ENCODE measurements at regions not wholly inside any gene's neighbourhood (a gene's known extent, or its start where the extent isn't known, plus 50 kb on each side); places are given as distances from the start of the nearest gene placed in this dataset.
"Not testable (repeated sequence)": the region's sequence is repeated elsewhere in the genome, so short reads cannot be mapped to it uniquely, and the experiment has no call there.

DNA sequence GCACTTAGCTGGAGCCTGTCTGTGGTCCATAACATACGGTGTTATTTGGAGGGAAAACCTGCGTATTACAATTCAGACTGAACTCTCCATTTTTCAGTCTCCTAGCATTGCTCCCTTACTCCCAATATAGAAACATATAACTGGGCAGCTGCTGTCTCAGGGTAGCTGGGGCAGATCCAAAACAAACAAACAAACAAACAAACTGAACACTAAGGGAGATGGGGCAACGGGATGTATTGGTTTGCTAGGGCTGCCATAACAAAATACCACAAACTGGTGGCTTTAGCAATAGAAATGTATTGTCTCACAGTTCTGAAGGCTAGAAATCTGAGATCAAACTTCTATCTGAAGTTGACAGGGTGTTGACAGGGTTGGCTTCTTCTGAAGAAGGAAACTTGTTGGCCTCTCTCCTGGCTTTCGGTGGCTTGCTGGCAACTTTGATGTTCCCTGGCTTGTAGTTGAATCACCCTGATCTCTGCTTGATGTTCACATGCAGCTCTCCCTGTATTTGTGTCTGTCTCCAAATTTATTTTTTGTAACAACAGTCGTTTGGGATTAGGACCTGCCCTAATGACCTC is 329.3 kb upstream of the ZNF804A start:
- no peak for DNase-seq

GRCh38 chr2:184270660-184271059 is 327.7 kb upstream of the ZNF804A start:
- no peak for DNase-seq

- DNase-seq: no peak
These were observed 326.3 kb upstream of the ZNF804A start for GRCh38 chr2:184272056-184272455.

DNA sequence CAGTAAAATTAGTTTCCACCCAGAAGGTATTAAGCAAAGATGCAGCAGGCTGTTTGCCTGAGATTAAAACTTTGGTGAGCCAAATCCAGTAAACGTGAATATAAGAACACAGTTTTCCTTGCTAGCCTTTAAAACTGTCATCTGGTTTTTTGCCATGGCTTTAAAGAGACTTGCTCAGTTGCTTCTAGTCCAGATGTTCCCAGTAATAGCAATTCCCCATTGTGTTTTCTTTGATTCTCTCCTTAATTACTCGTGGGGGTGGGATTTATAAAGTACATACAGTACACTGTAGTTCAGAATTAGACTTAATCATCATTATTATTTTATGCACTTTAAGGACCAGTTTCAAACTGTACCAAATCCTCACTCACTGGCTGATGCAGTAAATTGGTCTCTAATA is 303.5 kb upstream of the ZNF804A start:
- no peak for DNase-seq

GRCh38 chr2:184297085-184297484 is 301.2 kb upstream of the ZNF804A start:
- no peak for DNase-seq

DNA sequence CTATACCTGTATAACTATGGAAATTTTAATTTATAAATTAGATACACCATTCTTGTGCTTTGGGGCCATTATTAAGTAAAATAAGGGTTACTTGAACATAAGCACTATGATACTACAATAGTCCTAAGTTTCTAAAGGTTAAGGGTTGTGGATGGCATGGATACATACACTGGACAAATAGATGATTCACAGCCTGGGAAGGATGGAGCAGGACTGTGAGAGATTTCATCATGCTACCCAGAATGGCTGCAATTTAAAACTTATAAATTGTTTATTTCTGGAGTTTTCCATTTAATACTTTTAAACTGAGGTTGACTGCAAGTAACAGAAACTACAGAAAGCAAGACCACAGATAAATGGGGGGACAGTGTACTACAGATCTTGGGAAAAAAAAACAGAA is 295.8 kb upstream of the ZNF804A start:
- no peak for DNase-seq

DNA sequence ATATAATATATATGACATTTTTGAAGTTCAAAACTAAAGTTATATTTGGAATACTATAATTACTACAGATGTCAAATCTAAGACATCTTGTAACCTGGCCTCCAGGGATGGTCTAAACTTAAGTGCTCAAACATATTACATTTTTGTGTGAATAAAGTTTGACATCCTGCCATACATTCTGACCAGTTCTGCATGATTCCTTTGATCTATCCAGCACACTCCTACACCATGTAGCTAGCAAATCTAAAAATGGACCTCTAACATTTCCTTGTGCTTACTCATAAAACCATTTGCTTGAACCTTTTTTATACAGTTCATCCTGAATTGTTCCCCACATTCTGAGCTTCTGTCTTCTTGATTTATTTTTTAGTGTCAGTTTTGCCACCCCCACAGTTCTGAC is 294.3 kb upstream of the ZNF804A start:
- no peak for DNase-seq

GRCh38 chr2:184305105-184305504 is 293.2 kb upstream of the ZNF804A start:
- DNase-seq: no peak

GRCh38 chr2:184308706-184309105 is 289.6 kb upstream of the ZNF804A start:
- no peak for DNase-seq

GRCh38 chr2:184312970-184313369 is 285.4 kb upstream of the ZNF804A start:
- DNase-seq: no peak

DNA sequence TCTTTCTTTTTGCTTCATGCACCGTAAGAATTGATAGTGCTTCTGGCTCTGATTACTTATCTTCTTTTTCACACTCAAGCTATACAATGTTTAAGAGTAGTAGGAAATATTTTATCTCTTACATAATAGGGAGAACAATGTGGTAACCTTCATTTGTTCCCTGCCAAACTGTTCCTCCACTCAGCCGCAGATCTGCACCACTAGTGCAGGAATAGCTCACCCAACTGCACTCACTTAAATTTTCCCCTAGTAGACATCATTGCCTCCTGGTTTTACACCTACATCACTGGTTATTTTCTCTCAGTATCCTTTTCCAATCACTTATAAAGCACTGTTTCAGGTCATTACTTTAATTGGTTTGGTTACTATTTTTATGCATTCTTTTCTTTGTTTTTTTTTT is 283.5 kb upstream of the ZNF804A start:
- no peak for DNase-seq

- DNase-seq: no peak
These were observed 281.4 kb upstream of the ZNF804A start for GRCh38 chr2:184316921-184317320.

GRCh38 chr2:184322615-184323014 is 275.7 kb upstream of the ZNF804A start:
- no peak for DNase-seq

DNA sequence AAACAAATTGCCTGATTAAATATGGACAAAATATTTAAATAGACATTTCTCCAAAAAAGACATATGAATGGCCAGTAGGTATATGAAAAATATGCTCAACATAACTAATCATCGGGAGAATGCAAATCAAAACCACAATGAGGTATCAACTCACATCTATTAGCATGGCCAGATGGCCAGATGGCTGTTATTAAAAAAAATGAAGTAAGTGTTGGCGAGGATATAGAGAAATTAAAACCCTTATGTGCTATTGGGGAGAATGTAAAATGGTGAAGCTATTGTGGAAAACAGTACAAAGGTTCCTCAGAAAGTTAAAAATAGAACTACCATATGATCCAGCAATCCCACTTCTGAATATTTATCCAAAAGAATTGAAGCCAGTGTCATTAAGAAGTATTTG is 272.3 kb upstream of the ZNF804A start:
- DNase-seq: no peak

DNA sequence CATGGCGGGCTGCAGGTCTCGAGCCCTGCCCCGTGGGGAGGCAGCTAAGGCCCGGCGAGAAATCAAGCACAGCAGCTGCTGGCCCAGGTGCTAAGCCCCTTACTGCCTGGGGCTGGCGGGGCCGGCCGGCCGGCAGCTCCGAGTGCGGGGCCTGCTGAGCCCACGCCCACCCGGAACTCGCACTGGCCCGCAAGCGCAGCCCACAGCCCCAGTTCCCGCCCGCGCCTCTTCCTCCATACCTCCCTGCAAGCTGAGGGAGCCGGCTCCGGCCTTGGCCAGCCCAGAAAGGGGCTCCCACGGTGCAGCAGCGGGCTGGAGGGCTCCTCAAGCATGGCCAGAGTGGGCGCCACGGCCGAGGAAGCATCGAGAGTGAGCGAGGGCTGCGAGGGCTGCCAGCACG is 270.5 kb upstream of the ZNF804A start:
- not testable (repeated sequence) for DNase-seq

DNA sequence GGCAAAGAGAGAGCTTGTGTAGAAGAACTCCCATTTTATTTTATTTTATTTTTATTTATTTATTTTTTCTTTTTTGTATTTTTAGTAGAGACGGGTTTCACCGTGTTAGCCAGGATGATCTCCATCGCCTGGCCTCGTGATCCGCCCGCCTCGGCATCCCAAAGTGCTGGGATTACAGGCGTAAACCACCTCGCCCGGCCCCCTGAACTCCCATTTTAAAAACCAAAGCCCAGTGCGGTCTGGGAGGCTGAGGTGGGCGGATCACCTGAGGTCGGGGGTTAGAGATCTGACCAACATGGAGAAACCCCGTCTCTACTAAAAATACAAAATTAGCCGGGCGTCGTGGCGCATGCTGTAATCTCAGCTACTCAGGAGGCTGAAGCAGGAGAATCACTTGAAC is 267.8 kb upstream of the ZNF804A start:
- DNase-seq: not testable (repeated sequence)

DNA sequence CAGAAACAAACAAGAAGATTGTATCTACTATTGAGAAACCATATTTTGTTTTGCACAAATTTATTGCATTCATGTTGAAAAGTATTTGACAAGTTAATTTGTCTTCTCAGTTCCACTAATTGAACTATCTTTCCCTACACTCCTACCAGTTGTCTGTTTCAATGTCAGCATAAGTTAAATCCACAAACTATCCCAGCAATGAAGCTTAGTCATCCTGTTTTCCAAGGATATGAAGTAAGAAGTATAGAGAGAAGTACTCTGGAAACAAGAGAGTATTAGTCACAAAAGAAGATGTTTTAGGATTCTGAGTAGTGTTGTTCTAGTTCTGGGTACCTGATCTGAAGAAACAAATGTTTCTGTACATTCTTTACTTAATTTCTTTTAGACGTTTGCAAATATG is 261.6 kb upstream of the ZNF804A start:
- DNase-seq: no peak

- no peak for DNase-seq
These were observed 259.6 kb upstream of the ZNF804A start for GRCh38 chr2:184338771-184339170.

GRCh38 chr2:184339966-184340365 is 258.4 kb upstream of the ZNF804A start:
- DNase-seq: no peak

DNA sequence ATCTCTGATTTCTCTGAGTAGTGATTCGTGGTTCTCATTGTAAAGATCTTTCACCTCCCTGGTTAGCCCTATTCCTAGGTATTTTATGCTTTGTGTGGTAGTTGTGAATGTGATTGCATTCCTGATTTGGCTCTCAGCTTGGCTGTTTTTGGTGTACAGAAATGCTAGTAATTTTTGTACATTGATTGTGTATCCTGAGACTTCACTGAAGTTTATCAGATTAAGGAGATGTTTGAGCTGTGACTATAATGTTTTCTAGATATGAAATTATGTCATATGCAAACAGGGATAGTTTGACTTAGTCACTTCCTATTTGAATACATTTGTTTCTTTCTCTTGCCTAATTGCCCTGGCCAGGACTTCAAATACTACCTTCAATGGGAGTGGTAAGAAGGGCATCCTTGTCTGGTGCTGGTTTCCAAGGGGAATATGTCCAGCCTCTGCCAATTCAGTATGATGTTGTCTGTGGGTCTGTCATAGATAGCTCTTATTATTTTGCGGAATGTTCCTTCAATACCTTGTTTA is 251.9 kb upstream of the ZNF804A start:
- DNase-seq: no peak

DNA sequence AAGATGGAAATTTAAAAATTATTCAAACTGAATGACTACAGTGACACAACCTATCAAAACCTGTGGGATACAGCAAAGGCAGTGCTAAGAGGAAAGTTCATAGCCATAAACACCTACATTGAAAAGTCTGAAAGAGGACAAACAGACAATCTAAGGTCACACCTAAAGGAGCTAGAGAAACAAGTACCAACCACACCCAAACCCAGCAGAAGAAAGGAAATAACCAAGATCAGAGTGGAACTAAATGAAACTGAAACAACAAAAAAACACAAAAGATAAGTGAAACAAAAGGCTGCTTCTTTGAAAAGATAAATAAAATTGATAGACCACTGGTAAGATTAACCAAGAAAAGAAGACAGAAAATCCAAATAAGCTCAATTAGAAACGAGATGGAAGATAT is 247.2 kb upstream of the ZNF804A start:
- no peak for DNase-seq

DNA sequence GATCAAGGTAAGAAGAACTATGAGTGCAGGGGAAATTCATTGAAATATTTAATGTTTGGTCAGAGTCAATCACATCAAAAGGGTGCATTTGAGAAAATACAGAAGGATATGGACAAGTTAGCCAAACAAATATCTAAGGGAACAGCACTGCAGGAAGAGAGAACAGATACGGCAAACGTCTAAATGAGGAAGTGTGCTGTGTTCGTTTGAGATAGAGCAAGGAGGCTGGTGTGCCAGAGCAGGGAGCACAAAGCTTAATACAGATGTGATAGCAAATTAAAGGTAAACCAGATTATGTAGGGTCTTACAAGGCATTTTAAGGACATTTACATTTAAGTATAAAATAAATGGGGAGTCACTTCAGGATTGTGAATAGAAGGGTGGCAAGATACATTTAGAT is 241.3 kb upstream of the ZNF804A start:
- DNase-seq: no peak

- DNase-seq: no peak
These were observed 238.9 kb upstream of the ZNF804A start for GRCh38 chr2:184359379-184359778.

GRCh38 chr2:184363213-184363612 is 235.1 kb upstream of the ZNF804A start:
- DNase-seq: no peak

DNA sequence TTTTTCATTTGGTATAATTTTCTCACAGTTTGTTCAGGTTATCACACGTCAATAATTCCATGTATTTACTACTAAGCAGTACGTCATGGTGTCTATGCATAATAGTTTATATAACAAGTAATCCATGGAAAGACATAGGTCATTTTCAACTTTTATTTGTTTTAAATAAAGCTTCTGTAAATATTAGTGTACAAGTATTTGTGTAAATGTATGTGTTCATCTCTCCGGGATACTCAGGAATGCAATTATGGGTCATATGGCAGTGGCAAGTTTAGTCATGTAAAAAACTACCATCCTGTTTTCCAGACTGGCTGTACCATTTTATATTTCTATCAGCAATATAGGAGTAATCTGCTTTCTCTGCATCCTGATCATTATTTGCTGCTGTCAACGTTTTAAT is 231.1 kb upstream of the ZNF804A start:
- no peak for DNase-seq

DNA sequence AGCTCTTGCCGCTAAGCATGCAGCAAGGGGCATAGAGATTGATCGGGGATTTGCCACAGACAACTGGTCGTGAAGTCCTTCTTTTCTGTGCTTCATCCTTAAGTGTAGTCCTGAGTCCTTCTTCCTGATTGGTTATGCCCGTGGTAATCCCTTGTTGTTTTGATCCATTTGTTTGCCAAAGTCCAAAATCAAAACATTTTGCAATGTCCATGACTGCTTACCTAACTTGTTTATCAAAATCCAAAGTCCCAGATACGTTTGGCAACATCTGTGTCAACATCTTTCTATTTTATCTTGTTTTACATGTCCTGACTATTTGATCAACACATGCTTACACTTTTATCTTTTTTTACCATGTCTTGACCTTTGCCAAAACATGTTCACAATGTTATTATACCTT is 229.0 kb upstream of the ZNF804A start:
- DNase-seq: no peak
